ENCODE measurements at regions not wholly inside any gene's neighbourhood (a gene's known extent, or its start where the extent isn't known, plus 50 kb on each side); places are given as distances from the start of the nearest gene placed in this dataset.

GRCh38 chr3:110375751-110376518 lies 695.7 kb upstream of the NECTIN3 start:
- Histone ChIP-seq H3K36me3 (no peaks in the 10 kb centered on the region), H3K4me1 (no peaks in the 10 kb centered on the region), H3K4me3 (no peak overlapping the region), H3K9me3 (no peaks in the 10 kb centered on the region), H3K27ac (no peak overlapping the region), H3K27me3 (no peaks in the 10 kb centered on the region)
- TF ChIP-seq, protein P1, sequence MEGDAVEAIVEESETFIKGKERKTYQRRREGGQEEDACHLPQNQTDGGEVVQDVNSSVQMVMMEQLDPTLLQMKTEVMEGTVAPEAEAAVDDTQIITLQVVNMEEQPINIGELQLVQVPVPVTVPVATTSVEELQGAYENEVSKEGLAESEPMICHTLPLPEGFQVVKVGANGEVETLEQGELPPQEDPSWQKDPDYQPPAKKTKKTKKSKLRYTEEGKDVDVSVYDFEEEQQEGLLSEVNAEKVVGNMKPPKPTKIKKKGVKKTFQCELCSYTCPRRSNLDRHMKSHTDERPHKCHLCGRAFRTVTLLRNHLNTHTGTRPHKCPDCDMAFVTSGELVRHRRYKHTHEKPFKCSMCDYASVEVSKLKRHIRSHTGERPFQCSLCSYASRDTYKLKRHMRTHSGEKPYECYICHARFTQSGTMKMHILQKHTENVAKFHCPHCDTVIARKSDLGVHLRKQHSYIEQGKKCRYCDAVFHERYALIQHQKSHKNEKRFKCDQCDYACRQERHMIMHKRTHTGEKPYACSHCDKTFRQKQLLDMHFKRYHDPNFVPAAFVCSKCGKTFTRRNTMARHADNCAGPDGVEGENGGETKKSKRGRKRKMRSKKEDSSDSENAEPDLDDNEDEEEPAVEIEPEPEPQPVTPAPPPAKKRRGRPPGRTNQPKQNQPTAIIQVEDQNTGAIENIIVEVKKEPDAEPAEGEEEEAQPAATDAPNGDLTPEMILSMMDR (IDR thresholded peaks at IDR 0.05) = no peak
- ATAC-seq = no peak
- intact Hi-C loops (cut with DNase I) = no loop called here
- FAIRE-seq = no peak
- WGBS, 2 donors = 55 to 65% methylated on average over 4 of the region's 4 CpGs
- DNase-seq = no peak

DNA sequence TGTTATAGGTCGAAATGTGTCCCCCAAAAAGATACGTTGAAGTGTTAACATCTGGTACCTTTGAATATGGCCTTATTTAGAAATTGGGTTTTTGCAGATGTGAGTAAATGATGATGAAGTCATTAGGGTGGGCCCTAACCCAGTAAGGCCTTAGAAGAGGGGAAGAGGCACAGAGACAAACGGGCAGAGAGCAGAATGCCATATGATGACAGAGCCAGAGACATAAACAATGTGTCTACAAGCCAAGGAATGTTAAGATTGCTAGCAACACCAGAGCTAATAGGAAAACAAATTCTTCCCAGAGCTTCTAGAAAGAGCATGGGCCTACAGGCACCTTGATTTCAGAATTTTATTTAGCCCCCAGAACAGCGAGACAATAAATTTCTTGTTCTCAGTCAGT lies 693.1 kb upstream of the NECTIN3 start:
- no peak for ATAC-seq
- 77 to 82% methylated on average over 4 of the region's 4 CpGs for WGBS, 2 donors
- no peak for DNase-seq
- TF ChIP-seq, protein P1 (IDR thresholded peaks at IDR 0.05) = no peak
- FAIRE-seq = no peak
- H3K9me3 ChIP-seq = no peaks in the 10 kb centered on the region
- H3K36me3 ChIP-seq = no peaks in the 10 kb centered on the region
- no peaks in the 10 kb centered on the region for H3K27me3 ChIP-seq
- H3K27ac ChIP-seq = no peak overlapping the region
- no peaks in the 10 kb centered on the region for H3K4me1 ChIP-seq
- intact Hi-C loops (cut with DNase I) = no loop called here
- no peak overlapping the region for H3K4me3 ChIP-seq

- H3K9me3 ChIP-seq = no peaks in the 10 kb centered on the region
- no peaks in the 10 kb centered on the region for H3K36me3 ChIP-seq
- TF ChIP-seq, protein P1 (IDR thresholded peaks at IDR 0.05) = no peak
- WGBS, 2 donors = 56 to 69% methylated on average over 1 of the region's 1 CpG
- FAIRE-seq (no peak), DNase-seq (no peak), ATAC-seq (no peak)
- no peak overlapping the region for H3K4me3 ChIP-seq
- no peak overlapping the region for H3K27ac ChIP-seq
- H3K27me3 ChIP-seq = no peaks in the 10 kb centered on the region
- intact Hi-C loops (cut with DNase I) = no loop called here
- no peaks in the 10 kb centered on the region for H3K4me1 ChIP-seq
Measured at GRCh38 chr3:110381992-110382391, 689.6 kb upstream of the NECTIN3 start.

DNA sequence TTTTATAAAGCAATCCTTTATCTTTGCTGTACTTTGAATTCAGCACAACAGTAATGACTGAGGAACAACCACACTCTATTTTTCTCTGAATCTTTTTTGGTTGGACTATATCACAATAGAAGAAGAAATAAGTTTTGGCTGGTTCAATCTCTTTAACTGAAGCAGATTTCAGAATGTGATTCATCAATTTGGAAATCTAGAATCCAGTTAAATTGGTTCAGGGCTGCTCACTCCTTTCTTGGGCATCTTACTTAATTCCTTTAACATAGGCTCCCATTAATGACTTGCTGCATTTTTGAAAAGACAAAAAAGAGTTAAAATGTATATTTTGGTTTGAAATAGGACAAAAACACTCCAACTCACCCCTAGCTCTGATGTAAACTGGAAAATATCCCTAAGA lies 688.3 kb upstream of the NECTIN3 start:
- TF ChIP-seq, protein P1 (IDR thresholded peaks at IDR 0.05) = no peak
- Histone ChIP-seq H3K27me3 (no peaks in the 10 kb centered on the region), H3K36me3 (no peaks in the 10 kb centered on the region), H3K4me3 (no peak overlapping the region), H3K27ac (no peak overlapping the region), H3K4me1 (no peaks in the 10 kb centered on the region), H3K9me3 (no peaks in the 10 kb centered on the region)
- ATAC-seq (no peak), FAIRE-seq (no peak), DNase-seq (no peak)
- intact Hi-C loops (cut with DNase I) = no loop called here

GRCh38 chr3:110384601-110385000 lies 687.0 kb upstream of the NECTIN3 start:
- no peaks in the 10 kb centered on the region for H3K36me3 ChIP-seq
- H3K4me1 ChIP-seq = no peaks in the 10 kb centered on the region
- H3K27me3 ChIP-seq = no peaks in the 10 kb centered on the region
- FAIRE-seq (no peak), DNase-seq (no peak), ATAC-seq (no peak)
- H3K4me3 ChIP-seq = no peak overlapping the region
- intact Hi-C loops (cut with DNase I) = no loop called here
- no peak overlapping the region for H3K27ac ChIP-seq
- WGBS, 2 donors = 72 to 80% methylated on average over 3 of the region's 3 CpGs
- TF ChIP-seq, protein P1 (IDR thresholded peaks at IDR 0.05) = no peak
- H3K9me3 ChIP-seq = no peaks in the 10 kb centered on the region

Measured in pancreas (tissue), 10 donors.